Duodenal mucosa (tissue), 2 donors: ENCODE measurements at regions not wholly inside any gene's neighbourhood (a gene's known extent, or its start where the extent isn't known, plus 50 kb on each side); places are given as distances from the start of the nearest gene placed in this dataset.
"Not testable (repeated sequence)": the region's sequence is repeated elsewhere in the genome, so short reads cannot be mapped to it uniquely, and the experiment has no call there.

Source experiments
- H3K27ac ChIP-seq: one replicate; pipeline ENCODE4 v1.7.0; 2013; ENCODE audit warnings: low read depth, low read length
- H3K27me3 ChIP-seq, 2 donors: one replicate each; pipeline ENCODE4 v1.7.0; 2013; ENCODE audit warnings: low read length in 2 of 2, control low read depth in 1 of 2; ENCODE audit not compliant: insufficient read depth in 2 of 2, control insufficient read depth in 1 of 2
- H3K36me3 ChIP-seq, 2 donors: one replicate each; pipeline ENCODE4 v1.7.0; 2013; ENCODE audit warnings: low read length in 2 of 2, control low read depth in 1 of 2; ENCODE audit not compliant: insufficient read depth in 2 of 2, control insufficient read depth in 1 of 2
- H3K4me1 ChIP-seq, 2 donors: one replicate each; pipeline ENCODE4 v1.7.0; 2013; ENCODE audit warnings: low read length in 2 of 2, control low read depth in 1 of 2; ENCODE audit not compliant: insufficient read depth in 2 of 2, control insufficient read depth in 1 of 2
- H3K4me3 ChIP-seq, 2 donors: one replicate each; pipeline ENCODE4 v1.7.0; 2013; ENCODE audit warnings: low read length in 2 of 2, low read depth in 1 of 2
- H3K9ac ChIP-seq, 2 donors: one replicate each; pipeline ENCODE4 v1.7.0; 2013; ENCODE audit warnings: low read length in 2 of 2, low read depth in 1 of 2
- H3K9me3 ChIP-seq, 2 donors: one replicate each; pipeline ENCODE4 v1.7.0; 2013; ENCODE audit warnings: low read length in 2 of 2, control low read depth in 1 of 2; ENCODE audit not compliant: control insufficient read depth in 1 of 2

DNA sequence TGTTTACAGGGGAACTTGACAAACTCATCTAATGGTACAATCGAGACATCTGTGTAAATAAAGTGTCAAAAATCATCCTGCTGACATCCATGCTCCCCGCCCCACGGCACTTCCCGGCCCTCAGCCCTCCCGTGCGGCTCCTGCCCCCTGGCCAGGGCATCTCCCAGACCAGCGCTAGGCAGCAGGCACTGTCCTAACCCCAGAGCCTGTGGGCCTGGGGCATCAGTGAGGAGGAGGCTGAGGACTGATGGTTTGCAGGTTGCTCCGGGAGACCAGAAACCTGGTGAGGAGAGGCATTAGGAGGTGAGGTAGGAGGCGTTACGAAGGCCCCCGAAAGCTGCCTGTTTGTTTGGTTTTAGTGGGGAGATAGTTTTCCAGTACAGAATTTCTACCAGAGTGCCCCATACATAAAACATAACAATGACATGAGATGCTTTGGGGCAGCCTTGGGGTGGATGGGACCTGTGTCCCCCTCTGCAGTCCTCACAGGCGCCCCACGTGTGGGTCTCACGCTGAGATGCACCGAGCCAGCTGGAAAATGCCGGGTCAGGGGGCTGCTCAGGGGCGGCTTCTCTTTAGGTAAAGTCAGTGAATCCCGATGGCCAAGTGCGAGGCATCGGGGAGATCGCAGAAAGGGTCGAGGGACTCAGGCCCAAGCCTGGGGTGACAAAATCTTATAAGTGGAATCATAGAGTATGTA lies 114.2 kb downstream of the RTP5 start:
- Histone ChIP-seq H3K27ac (no peak overlapping the region), H3K27me3 (no peaks in the 10 kb centered on the region), H3K9me3 (no peaks in the 10 kb centered on the region), H3K4me1 (no peaks in the 10 kb centered on the region), H3K36me3 (no peaks in the 10 kb centered on the region), H3K4me3 (no peak overlapping the region), H3K9ac (no peak overlapping the region)

DNA sequence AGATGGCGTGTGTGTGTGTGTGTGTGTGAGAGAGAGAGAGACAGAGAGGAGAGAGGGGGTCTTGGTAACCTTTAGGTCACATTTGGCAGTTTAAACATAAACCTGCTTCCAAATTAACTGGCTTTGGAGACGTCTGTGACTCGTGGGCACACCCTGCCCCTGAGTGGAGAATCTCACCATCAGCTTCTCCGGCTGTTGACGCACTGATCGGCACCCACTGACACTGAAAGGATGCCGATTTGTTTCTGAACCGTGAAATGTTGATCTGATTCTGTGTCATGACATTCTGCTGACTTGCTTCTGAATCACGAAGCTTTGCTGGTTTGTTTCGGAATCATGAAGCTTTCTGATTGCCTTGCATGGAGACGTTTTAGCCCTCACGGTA lies 114.7 kb downstream of the RTP5 start:
- Histone ChIP-seq H3K36me3 (no peaks in the 10 kb centered on the region), H3K27me3 (no peaks in the 10 kb centered on the region), H3K27ac (no peak overlapping the region), H3K9me3 (no peaks in the 10 kb centered on the region), H3K4me3 (no peak overlapping the region), H3K9ac (no peak overlapping the region), H3K4me1 (no peaks in the 10 kb centered on the region)

DNA sequence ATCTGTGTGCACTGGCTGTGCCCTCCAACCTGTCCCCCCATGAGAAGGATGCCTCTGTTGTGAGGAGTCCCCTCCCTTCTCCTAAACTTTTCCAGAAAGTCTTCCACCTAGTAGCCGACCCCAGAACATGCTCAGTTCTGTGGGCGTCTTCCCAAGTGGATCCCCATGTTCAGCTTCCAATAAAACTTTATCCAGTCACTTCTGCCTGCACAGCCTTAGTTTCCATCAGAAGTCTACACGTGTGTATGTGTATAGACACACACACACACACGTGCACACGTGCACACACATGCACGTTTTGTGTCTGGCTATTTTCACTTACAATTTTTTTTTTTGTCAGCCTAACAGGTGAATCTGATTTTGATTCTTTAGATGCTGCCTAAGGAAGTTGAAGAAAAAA lies 115.1 kb downstream of the RTP5 start:
- Histone ChIP-seq H3K9me3 (no peaks in the 10 kb centered on the region), H3K4me1 (no peaks in the 10 kb centered on the region), H3K4me3 (no peak overlapping the region), H3K27me3 (no peaks in the 10 kb centered on the region), H3K27ac (no peak overlapping the region), H3K36me3 (no peaks in the 10 kb centered on the region), H3K9ac (no peak overlapping the region)

DNA sequence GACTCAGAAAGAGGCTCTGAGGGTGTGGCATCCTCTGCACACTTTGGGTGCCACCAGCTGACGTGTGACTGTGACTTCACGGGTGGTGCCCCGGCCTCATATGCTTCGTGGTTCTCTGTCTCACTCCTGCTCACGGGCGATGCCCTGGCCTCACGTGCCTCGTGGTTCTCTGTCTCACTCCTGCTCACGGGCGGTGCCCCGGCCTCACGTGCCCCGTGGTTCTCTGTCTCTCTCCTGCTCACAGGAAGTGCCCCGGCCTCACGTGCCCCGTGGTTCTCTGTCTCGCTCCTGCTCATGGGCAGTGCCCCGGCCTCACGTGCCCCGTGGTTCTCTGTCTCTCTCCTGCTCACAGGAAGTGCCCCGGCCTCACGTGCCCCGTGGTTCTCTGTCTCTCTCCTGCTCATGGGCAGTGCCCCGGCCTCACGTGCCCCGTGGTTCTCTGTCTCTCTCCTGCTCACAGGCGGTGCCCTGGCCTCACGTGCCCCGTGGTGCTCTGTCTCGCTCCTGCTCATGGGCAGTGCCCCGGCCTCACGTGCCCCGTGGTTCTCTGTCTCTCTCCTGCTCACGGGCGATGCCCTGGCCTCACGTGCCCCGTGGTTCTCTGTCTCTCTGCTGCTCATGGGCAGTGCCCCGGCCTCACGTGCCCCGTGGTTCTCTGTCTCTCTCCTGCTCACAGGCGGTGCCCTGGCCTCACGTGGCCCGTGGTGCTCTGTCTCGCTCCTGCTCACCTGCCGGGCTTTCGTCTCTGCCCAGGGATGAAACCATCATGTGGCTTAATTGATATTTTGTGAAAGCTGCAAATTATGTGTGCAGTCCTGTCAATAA lies 115.8 kb downstream of the RTP5 start:
- H3K9ac ChIP-seq, H3K4me3 ChIP-seq: not testable (repeated sequence)

DNA sequence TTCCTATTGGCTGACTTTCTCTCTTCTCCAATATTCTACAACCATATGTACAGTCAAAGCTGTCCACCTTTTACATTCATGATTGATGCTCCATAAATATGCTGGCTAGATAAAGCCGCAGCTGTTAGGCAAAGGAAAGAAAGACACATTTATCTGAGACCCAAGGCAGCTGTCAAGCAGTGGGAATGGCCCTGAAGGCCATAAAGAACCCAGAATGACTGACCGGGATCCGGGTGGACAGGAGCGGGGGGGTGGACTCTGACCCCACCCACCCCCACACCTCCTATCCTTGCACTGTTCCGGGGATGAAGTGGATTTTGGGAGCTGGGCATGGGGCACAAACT lies 116.4 kb downstream of the RTP5 start:
- Histone ChIP-seq H3K4me1 (no peaks in the 10 kb centered on the region), H3K27ac (no peak overlapping the region), H3K9me3 (no peaks in the 10 kb centered on the region), H3K9ac (no peak overlapping the region), H3K4me3 (no peak overlapping the region), H3K36me3 (no peaks in the 10 kb centered on the region), H3K27me3 (no peaks in the 10 kb centered on the region)

More for the DNA sequence above, 115.8 kb downstream of the RTP5 start:
- H3K36me3 ChIP-seq, H3K27ac ChIP-seq, H3K4me1 ChIP-seq, H3K27me3 ChIP-seq, H3K9me3 ChIP-seq: not testable (repeated sequence)

DNA sequence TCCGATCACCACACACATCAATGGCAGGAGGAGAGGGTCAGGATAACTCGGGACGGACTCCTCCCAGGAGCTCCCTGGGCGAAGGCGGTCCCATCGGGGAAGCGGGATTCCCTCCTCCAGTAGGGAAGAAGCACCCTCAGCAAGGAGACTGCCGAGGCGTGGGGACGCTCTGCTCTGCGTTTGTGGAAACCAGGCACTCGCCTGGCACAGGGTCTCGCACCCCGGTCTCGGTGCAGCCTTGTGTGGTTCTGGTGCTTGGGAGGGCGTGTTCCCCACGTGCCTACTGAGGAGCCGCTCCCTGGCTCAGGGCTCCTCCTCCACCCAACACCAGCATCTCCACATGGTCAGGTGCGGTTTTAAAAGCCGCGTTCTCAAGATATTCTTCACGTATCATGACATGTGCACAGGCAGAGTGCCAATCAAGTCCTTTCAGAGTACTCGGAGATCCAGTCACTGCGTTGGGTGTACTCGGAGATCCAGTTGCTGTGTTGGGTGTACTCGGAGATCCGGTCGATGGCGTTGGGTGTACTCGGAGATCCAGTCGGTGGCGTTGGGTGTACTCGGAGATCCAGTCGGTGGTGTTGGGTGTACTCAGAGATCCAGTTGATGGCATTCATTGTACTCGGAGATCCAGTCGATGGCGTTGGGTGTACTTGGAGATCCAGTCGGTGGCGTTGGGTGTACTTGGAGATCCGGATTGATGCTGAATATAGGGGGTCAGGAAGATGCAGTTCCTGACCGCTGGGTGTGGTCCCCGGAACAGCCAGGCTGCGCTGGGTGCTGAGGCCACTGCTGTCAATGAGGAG lies 117.5 kb downstream of the RTP5 start:
- Histone ChIP-seq H3K27ac (no peak overlapping the region), H3K4me1 (no peaks in the 10 kb centered on the region), H3K27me3 (no peaks in the 10 kb centered on the region), H3K36me3 (no peaks in the 10 kb centered on the region), H3K4me3 (no peak overlapping the region), H3K9ac (no peak overlapping the region), H3K9me3 (no peaks in the 10 kb centered on the region)

DNA sequence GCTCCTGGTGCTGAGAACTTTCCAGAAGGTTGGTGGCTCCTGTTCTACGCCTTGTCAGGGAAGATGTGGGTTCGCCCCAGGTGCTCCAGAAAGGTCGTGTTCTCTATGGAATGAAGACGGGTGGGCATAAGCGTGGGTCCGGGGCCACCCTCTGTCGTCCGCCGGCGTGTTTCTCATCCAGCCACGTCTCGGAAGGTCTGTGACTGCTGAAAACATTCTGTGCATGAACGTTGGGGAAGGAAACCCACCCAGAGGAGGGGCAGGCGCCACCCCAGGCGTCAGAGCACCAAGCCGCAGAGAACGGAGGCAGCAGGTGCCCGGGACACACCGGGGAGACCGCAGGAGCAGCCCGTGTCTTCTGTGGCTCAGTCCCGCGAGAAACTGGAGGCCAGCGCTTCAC lies 118.2 kb downstream of the RTP5 start:
- Histone ChIP-seq H3K9ac (no peak overlapping the region), H3K27me3 (no peaks in the 10 kb centered on the region), H3K4me1 (no peaks in the 10 kb centered on the region), H3K27ac (no peak overlapping the region), H3K36me3 (no peaks in the 10 kb centered on the region), H3K9me3 (no peaks in the 10 kb centered on the region), H3K4me3 (no peak overlapping the region)

DNA sequence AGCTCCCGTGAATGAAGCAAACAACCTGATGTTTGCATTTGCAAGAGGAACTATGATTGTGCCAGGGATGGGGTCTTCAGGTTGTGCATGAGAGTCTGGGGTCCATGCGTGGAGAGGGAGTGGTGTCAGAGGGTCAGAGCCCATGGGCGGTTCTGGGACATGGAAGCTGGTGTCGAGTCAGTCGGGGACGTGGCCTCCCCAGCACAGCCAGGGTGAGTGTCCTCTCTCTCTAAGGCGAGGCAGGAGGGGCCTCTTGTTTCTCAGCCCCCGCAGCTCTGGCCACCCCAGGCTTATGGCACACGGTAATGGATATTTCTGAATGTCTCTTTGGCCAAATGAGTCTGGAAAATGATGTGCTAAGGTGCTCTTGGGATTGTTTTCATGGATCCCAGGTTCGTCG lies 118.6 kb downstream of the RTP5 start:
- Histone ChIP-seq H3K4me3 (no peak overlapping the region), H3K4me1 (no peaks in the 10 kb centered on the region), H3K36me3 (no peaks in the 10 kb centered on the region)

DNA sequence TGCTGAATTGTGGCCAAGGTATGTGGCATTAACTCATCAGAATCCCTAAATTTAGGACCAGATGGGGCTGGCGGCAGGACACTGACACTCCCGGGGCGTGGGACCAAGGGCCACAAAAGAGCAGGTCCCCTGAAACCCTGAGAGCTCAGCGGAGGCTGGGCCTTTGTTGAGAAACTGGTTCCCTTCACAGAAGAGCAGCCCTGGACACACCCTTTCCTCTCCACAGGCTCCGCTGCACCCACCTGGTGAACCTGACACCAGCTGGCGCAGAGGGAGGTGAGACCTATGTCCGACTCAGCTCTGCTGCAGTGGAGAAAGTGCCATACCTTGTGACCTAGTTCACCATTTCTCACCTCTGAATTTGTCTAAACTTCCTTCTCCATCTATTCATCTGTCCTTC lies 119.5 kb downstream of the RTP5 start:
- H3K4me3 ChIP-seq: no peak overlapping the region
- H3K27me3 ChIP-seq: no peaks in the 10 kb centered on the region
- H3K9me3 ChIP-seq: no peaks in the 10 kb centered on the region
- H3K4me1 ChIP-seq: no peaks in the 10 kb centered on the region
- no peak overlapping the region for H3K27ac ChIP-seq
- H3K9ac ChIP-seq: no peak overlapping the region
- H3K36me3 ChIP-seq: no peaks in the 10 kb centered on the region

More for the DNA sequence above, 118.6 kb downstream of the RTP5 start:
- H3K9me3 ChIP-seq: no peaks in the 10 kb centered on the region
- no peak overlapping the region for H3K27ac ChIP-seq
- H3K27me3 ChIP-seq: no peaks in the 10 kb centered on the region
- no peak overlapping the region for H3K9ac ChIP-seq

DNA sequence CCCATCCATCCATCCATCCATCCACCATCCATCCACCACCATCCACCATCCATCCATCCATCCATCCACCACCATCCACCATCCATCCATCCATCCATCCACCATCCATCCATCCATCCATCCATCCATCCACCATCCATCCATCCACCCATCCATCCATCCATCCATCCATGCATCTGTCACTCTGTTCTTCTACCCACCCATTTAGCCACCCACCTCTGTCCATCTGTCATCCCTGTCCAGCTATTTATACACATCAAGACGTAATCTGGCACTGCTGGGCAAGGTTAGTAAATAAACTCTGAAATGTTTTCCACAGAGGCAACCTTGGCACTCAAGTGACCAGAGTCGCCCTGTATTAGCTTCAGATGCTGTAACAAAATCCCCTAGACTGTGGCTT lies 120.9 kb downstream of the RTP5 start:
- Histone ChIP-seq H3K4me3 (no peak overlapping the region), H3K4me1 (no peaks in the 10 kb centered on the region), H3K36me3 (no peaks in the 10 kb centered on the region), H3K9ac (no peak overlapping the region), H3K9me3 (no peaks in the 10 kb centered on the region), H3K27me3 (no peaks in the 10 kb centered on the region), H3K27ac (no peak overlapping the region)
